GM11168 (cell line): ENCODE measurements at regions not wholly inside any gene's neighbourhood (a gene's known extent, or its start where the extent isn't known, plus 50 kb on each side); places are given as distances from the start of the nearest gene placed in this dataset.
"Not testable (repeated sequence)": the region's sequence is repeated elsewhere in the genome, so short reads cannot be mapped to it uniquely, and the experiment has no call there.

Experiments used
- in situ Hi-C: fragments of 300-500 bp; cut with MboI; formaldehyde crosslinking; loops from one replicate; pipeline ENCODE4 v1.12.0; 2022; ENCODE audit warnings: low sequenced_read_pairs; ENCODE audit not compliant: unreplicated experiment

GRCh38 chr14:66233591-66233990, 252.6 kb upstream of the CCDC196 start:
- in situ Hi-C loops: no loop called here

- in situ Hi-C loops: no loop called here
Measured at GRCh38 chr14:66234411-66234810, 251.8 kb upstream of the CCDC196 start.

- in situ Hi-C loops: no loop called here
Measured at GRCh38 chr14:66237741-66238140, 248.4 kb upstream of the CCDC196 start.

GRCh38 chr14:66238969-66239368, 247.2 kb upstream of the CCDC196 start:
- in situ Hi-C loops: no loop called here

- in situ Hi-C loops: no loop called here
Measured at GRCh38 chr14:66239589-66239988, 246.6 kb upstream of the CCDC196 start.

GRCh38 chr14:66240105-66240504, 246.1 kb upstream of the CCDC196 start:
- in situ Hi-C loops: no loop called here

- in situ Hi-C loops: no loop called here
Measured at GRCh38 chr14:66242001-66242400, 244.2 kb upstream of the CCDC196 start.

GRCh38 chr14:66244834-66245233, 241.3 kb upstream of the CCDC196 start:
- in situ Hi-C loops: no loop called here

- in situ Hi-C loops: no loop called here
Measured at GRCh38 chr14:66247662-66248193, 238.4 kb upstream of the CCDC196 start.

- in situ Hi-C loops: no loop called here
Measured at GRCh38 chr14:66248256-66248655, 237.9 kb upstream of the CCDC196 start.

- in situ Hi-C loops: no loop called here
Measured at GRCh38 chr14:66249544-66249943, 236.6 kb upstream of the CCDC196 start.

GRCh38 chr14:66254038-66254437, 232.1 kb upstream of the CCDC196 start:
- in situ Hi-C loops: no loop called here

GRCh38 chr14:66268802-66269334, 217.3 kb upstream of the CCDC196 start:
- in situ Hi-C loops: no loop called here

- in situ Hi-C loops: no loop called here
Measured at GRCh38 chr14:66272221-66272620, 213.9 kb upstream of the CCDC196 start.

GRCh38 chr14:66273261-66273832, 212.8 kb upstream of the CCDC196 start:
- in situ Hi-C loops: no loop called here

- in situ Hi-C loops: not testable (repeated sequence)
Measured at GRCh38 chr14:66278418-66278817, 207.8 kb upstream of the CCDC196 start.

- in situ Hi-C loops: no loop called here
Measured at GRCh38 chr14:66281036-66281776, 205.0 kb upstream of the CCDC196 start.

GRCh38 chr14:66284346-66284745, 201.8 kb upstream of the CCDC196 start:
- in situ Hi-C loops: no loop called here

- in situ Hi-C loops: no loop called here
Measured at GRCh38 chr14:66288511-66288910, 197.7 kb upstream of the CCDC196 start.

GRCh38 chr14:66291756-66292155, 194.4 kb upstream of the CCDC196 start:
- in situ Hi-C loops: no loop called here

GRCh38 chr14:66293533-66294105, 192.6 kb upstream of the CCDC196 start:
- in situ Hi-C loops: no loop called here
